Spleen (tissue), 7 donors: ENCODE measurements at regions not wholly inside any gene's neighbourhood (a gene's known extent, or its start where the extent isn't known, plus 50 kb on each side); places are given as distances from the start of the nearest gene placed in this dataset.

Experiments used
- POLR2A ChIP-seq, 3 donors: fragments of 450-650 bp; IDR thresholded peaks; one replicate each; pipeline ENCODE4 v1.5.1; 2017; ENCODE audit warnings: antibody characterized with exemption in 3 of 3, mild to moderate bottlenecking in 1 of 3
- POLR2AphosphoS5 ChIP-seq, 3 donors: sonication (generic); formaldehyde crosslinking; IDR thresholded peaks; one replicate each; pipeline ENCODE4 v1.5.1; 2017; ENCODE audit warnings: antibody characterized with exemption in 3 of 3
- TF ChIP-seq, protein P1 (sequence below), 11 experiments: fragments of 200-600 bp in 7 of 11; fragments of 450-650 bp in 4 of 11; sonication (generic) in 4 of 11; IDR thresholded peaks in 8 of 11; conservative IDR thresholded peaks in 3 of 11; 1 replicate in 7 of 11; 2 replicates in 4 of 11; pipeline versions ENCODE4 v1.4.0 to v1.8.0; 2016 to 2021; ENCODE audit warnings: antibody characterized with exemption in 11 of 11, inconsistent platforms in 4 of 11, mild to moderate bottlenecking in 1 of 11
- donor health status: DM: no; HTN: no; CAD: no; lungs with moderate emphysema.
- donor health status: DM: no; HTN: no; CAD: no.
- donor health status: DM: no; HTN: no; CAD: no.

DNA sequence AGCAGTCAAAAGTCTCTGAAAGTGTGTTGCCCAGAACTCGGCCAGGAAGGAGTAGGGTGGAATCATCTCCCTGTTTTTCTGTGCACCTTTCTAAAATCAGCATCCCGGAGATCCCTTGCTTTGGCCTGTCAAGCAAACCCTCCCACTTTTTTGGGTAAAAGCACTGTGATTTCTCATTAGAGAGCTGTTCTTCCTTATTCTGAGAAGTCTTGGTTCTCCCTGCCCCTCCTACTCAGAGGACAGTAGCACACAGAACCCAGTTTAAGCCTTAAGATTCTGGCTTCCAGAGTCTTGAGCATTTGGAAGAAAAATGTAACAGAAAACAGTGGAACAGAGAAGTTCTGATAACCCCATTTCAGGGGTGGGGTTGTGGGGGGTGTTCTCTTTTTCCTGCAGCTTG, 52.6 kb upstream of the KATNAL1 start:
- TF ChIP-seq POLR2A (IDR thresholded peaks at IDR 0.05) (no peak), POLR2AphosphoS5 (IDR thresholded peaks at IDR 0.05) (no peak)
- TF ChIP-seq, protein P1, sequence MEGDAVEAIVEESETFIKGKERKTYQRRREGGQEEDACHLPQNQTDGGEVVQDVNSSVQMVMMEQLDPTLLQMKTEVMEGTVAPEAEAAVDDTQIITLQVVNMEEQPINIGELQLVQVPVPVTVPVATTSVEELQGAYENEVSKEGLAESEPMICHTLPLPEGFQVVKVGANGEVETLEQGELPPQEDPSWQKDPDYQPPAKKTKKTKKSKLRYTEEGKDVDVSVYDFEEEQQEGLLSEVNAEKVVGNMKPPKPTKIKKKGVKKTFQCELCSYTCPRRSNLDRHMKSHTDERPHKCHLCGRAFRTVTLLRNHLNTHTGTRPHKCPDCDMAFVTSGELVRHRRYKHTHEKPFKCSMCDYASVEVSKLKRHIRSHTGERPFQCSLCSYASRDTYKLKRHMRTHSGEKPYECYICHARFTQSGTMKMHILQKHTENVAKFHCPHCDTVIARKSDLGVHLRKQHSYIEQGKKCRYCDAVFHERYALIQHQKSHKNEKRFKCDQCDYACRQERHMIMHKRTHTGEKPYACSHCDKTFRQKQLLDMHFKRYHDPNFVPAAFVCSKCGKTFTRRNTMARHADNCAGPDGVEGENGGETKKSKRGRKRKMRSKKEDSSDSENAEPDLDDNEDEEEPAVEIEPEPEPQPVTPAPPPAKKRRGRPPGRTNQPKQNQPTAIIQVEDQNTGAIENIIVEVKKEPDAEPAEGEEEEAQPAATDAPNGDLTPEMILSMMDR (IDR thresholded peaks at IDR 0.05 in 8 of 11, conservative IDR thresholded peaks at IDR 0.05 in 3 of 11) = no peak
